Adrenal gland (tissue), 9 donors: ENCODE measurements at regions not wholly inside any gene's neighbourhood (a gene's known extent, or its start where the extent isn't known, plus 50 kb on each side); places are given as distances from the start of the nearest gene placed in this dataset.

Source experiments
- DNase-seq, 7 donors: peaks; one replicate each; pipeline ENCODE4 v3.0.0-alpha.2; 2019 to 2020
- H3K27ac ChIP-seq, 5 donors: fragments of 200-600 bp; sonication (generic) in 4 of 5; 1 replicate in 3 of 5; 2 replicates in 2 of 5; pipeline versions ENCODE4 v1.5.1 to v1.8.0; 2016 to 2020; ENCODE audit warnings: mild to moderate bottlenecking in 1 of 5
- H3K27me3 ChIP-seq: fragments of 200-600 bp; 2 replicates; pipeline ENCODE4 v1.8.0; 2021
- H3K36me3 ChIP-seq, 2 donors: fragments of 200-600 bp; replicated peaks in 1 of 2; 1 replicate in 1 of 2; 2 replicates in 1 of 2; pipeline versions ENCODE4 v1.5.1 to v1.8.0; 2018 to 2022
- H3K4me1 ChIP-seq, 2 donors: fragments of 200-600 bp; replicated peaks in 1 of 2; 1 replicate in 1 of 2; 2 replicates in 1 of 2; pipeline versions ENCODE4 v1.5.1 to v1.8.0; 2018 to 2021
- H3K4me3 ChIP-seq, 4 donors: fragments of 200-600 bp; sonication (generic) in 3 of 4; one replicate each; pipeline ENCODE4 v1.5.1; 2016 to 2018
- H3K9me3 ChIP-seq, 3 donors: fragments of 200-600 bp; sonication (generic) in 1 of 3; replicated peaks in 1 of 3; 1 replicate in 2 of 3; 2 replicates in 1 of 3; pipeline versions ENCODE4 v1.5.1 to v1.8.0; 2016 to 2021
- POLR2A ChIP-seq, 2 donors: fragments of 450-650 bp; IDR thresholded peaks; one replicate each; pipeline ENCODE4 v1.6.1; 2017; ENCODE audit warnings: antibody characterized with exemption in 2 of 2, mild to moderate bottlenecking in 2 of 2, moderate library complexity in 1 of 2
- WGBS, 4 donors: extraction: QIAGEN DNeasy Blood & Tissue Kit in 2 of 4; methylation state at CpG; one replicate each; pipeline versions ENCODE4 v1.1.5 to v1.1.7; 2013 to 2017; 5-methylcytosine and 5-hydroxymethylcytosine counted together
- intact Hi-C, 2 donors: fragments of 100-400 bp; cut with DNase I; formaldehyde crosslinking; loops; one replicate each; pipeline versions ENCODE4 v1.14.1 to v1.15.0; 2022 to 2023
- TF ChIP-seq, protein P1 (sequence below), 6 experiments: fragments of 450-650 bp in 4 of 6; fragments of 200-600 bp in 2 of 6; sonication (generic) in 1 of 6; IDR thresholded peaks; 1 replicate in 5 of 6; 2 replicates in 1 of 6; pipeline versions ENCODE4 v1.5.1 to v1.8.0; 2016 to 2021; ENCODE audit warnings: antibody characterized with exemption in 6 of 6, mild to moderate bottlenecking in 2 of 6, moderate library complexity in 1 of 6
- donor health status: healthy with polysubstance abuse.
- donor health status: Bipolar disorder and iron deficiency.
- donor health status: DM: yes; HTN: yes; CAD: no.
- donor health status: DM: no; HTN: no; CAD: no.
- donor health status: DM: no; HTN: no; CAD: no.

DNA sequence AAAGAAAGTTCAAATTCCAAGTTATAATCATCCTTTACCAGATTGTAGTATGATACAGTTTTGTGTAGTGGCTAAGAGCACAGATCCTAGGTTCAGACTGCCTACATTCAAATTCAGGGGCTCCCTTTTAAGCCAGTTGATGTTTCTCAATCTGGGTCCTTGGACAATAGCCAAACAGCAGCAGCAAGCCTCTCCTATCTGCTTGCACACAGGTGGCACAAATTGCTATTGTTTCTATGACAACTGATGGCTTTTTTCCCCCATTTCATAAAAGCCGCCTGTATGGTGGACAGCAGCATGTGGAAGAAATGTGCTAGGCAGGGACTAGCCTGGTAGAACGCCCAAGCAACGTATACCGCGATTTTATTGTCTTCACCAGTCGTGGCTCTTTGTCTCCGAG, 76.5 kb downstream of the S1PR1 start:
- Histone ChIP-seq H3K4me3 (no peak overlapping the region), H3K4me1 (peaks cover 0 to 6% of the 10 kb centered on the region in 2 donors), H3K27ac (no peak overlapping the region), H3K27me3 (no peaks in the 10 kb centered on the region), H3K9me3 (no peaks in the 10 kb centered on the region), H3K36me3 (no peaks in the 10 kb centered on the region)
- TF ChIP-seq, protein P1, sequence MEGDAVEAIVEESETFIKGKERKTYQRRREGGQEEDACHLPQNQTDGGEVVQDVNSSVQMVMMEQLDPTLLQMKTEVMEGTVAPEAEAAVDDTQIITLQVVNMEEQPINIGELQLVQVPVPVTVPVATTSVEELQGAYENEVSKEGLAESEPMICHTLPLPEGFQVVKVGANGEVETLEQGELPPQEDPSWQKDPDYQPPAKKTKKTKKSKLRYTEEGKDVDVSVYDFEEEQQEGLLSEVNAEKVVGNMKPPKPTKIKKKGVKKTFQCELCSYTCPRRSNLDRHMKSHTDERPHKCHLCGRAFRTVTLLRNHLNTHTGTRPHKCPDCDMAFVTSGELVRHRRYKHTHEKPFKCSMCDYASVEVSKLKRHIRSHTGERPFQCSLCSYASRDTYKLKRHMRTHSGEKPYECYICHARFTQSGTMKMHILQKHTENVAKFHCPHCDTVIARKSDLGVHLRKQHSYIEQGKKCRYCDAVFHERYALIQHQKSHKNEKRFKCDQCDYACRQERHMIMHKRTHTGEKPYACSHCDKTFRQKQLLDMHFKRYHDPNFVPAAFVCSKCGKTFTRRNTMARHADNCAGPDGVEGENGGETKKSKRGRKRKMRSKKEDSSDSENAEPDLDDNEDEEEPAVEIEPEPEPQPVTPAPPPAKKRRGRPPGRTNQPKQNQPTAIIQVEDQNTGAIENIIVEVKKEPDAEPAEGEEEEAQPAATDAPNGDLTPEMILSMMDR (IDR thresholded peaks at IDR 0.05): no peak
- no peak for TF ChIP-seq POLR2A (IDR thresholded peaks at IDR 0.05)
- 92 to 94% (median 93%) methylated on average over 7 of the region's 7 CpGs for WGBS, 4 donors
- no peak for DNase-seq
- intact Hi-C loops: loop anchor here in 1 of 2 donors (10.0 kb wide), 1 partner anchor 121 kb away; no protein-coding TSS in a partner anchor

DNA sequence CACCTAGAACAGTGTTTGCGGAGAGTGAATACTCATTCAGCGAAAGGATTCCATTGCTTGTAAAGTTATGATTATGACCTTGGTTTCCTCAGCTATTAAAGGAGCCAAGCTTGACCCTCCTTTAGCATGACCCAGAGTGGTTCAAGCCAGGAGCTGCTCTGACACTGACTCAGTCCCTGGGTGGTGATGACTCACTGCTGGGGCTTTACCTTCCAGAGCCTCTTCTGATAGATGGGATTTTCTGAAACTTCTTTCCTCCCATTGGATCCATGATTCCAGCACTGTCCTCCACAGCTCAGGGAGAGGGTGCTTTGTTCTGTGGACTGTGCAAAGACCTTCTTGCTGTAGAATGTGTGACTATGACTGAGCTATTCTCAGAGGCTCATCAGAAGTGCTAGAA, 77.4 kb downstream of the S1PR1 start:
- H3K27me3 ChIP-seq: no peaks in the 10 kb centered on the region
- H3K27ac ChIP-seq: no peak overlapping the region
- 36 to 85% (median 70%) methylated on average over 2 of the region's 2 CpGs for WGBS, 4 donors
- TF ChIP-seq POLR2A (IDR thresholded peaks at IDR 0.05): no peak
- TF ChIP-seq, protein P1 (IDR thresholded peaks at IDR 0.05): no peak
- no peak overlapping the region for H3K4me3 ChIP-seq
- no peaks in the 10 kb centered on the region for H3K9me3 ChIP-seq
- peak in 5 of 7 donors; percentile 38 to 84 (median 59) for DNase-seq
- peaks cover 0 to 6% of the 10 kb centered on the region in 2 donors for H3K4me1 ChIP-seq
- H3K36me3 ChIP-seq: no peaks in the 10 kb centered on the region
- intact Hi-C loops: loop anchor here in 1 of 2 donors (10.0 kb wide), 1 partner anchor 121 kb away; no protein-coding TSS in a partner anchor

DNA sequence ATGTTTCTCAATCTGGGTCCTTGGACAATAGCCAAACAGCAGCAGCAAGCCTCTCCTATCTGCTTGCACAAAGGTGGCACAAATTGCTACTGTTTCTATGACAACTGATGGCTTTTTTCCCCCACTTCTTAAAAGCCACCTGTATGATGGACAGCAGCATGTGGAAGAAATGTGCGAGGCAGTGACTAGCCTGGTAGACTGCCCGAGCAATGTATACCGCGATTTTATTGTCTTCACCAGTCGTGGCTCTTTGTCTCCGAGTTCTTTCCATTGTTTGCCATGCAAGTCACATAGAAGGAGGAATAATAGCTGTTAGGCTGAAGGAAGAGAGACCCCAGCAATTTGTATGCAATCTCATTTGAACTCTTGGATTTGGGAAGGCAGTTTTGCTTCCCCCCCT, 79.4 kb downstream of the S1PR1 start:
- WGBS, 4 donors: 84 to 86% (median 85%) methylated on average over 6 of the region's 6 CpGs
- intact Hi-C loops: loop anchor here in 1 of 2 donors (10.0 kb wide), 1 partner anchor 119 kb away; no protein-coding TSS in a partner anchor
- Histone ChIP-seq H3K27ac (no peak overlapping the region), H3K27me3 (peaks cover 6% of the 10 kb centered on the region), H3K36me3 (no peaks in the 10 kb centered on the region), H3K9me3 (no peaks in the 10 kb centered on the region), H3K4me1 (no peaks in the 10 kb centered on the region), H3K4me3 (no peak overlapping the region)
- no peak for DNase-seq
- no peak for TF ChIP-seq POLR2A (IDR thresholded peaks at IDR 0.05)
- TF ChIP-seq, protein P1 (IDR thresholded peaks at IDR 0.05): no peak

DNA sequence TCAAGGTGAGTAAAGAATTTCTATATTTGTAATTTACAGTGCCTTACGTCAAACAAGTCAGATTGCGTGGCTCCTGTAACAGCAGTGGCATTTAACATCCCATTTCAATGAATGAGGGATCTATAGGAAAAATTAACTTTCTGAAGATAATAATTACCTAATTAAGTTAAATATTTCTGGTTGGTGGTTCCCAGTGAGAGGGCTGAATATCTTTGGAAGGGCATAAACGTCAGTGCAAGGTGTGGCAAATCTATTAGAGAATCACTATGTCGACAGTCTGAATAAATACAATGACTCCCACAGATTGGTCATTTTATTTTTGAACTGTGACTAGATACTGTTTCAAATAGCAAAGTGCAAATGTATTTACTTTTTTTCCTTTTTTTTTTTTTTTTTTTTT, 80.0 kb downstream of the S1PR1 start:
- Histone ChIP-seq H3K4me1 (no peaks in the 10 kb centered on the region), H3K27ac (no peak overlapping the region), H3K27me3 (peaks cover 6% of the 10 kb centered on the region), H3K4me3 (no peak overlapping the region), H3K36me3 (no peaks in the 10 kb centered on the region), H3K9me3 (no peaks in the 10 kb centered on the region)
- 81 to 86% (median 85%) methylated on average over 4 of the region's 4 CpGs for WGBS, 4 donors
- DNase-seq: no peak
- intact Hi-C loops: loop anchor here in 1 of 2 donors (10.0 kb wide), 1 partner anchor 118 kb away; no protein-coding TSS in a partner anchor
- TF ChIP-seq, protein P1 (IDR thresholded peaks at IDR 0.05): no peak
- TF ChIP-seq POLR2A (IDR thresholded peaks at IDR 0.05): no peak
